Stimulated activated CD4-positive, alpha-beta T cell treated with anti-CD3 and anti-CD28 coated beads, TNF-alpha, amount 100 ng/mL, for 24 hours (primary cell): ENCODE measurements at regions not wholly inside any gene's neighbourhood (a gene's known extent, or its start where the extent isn't known, plus 50 kb on each side); places are given as distances from the start of the nearest gene placed in this dataset.

Source experiments
- DNase-seq, 3 experiments: peaks; one replicate each; pipeline ENCODE4 v3.0.0-alpha.2; 2020; ENCODE audit warnings: low read depth in 3 of 3

DNA sequence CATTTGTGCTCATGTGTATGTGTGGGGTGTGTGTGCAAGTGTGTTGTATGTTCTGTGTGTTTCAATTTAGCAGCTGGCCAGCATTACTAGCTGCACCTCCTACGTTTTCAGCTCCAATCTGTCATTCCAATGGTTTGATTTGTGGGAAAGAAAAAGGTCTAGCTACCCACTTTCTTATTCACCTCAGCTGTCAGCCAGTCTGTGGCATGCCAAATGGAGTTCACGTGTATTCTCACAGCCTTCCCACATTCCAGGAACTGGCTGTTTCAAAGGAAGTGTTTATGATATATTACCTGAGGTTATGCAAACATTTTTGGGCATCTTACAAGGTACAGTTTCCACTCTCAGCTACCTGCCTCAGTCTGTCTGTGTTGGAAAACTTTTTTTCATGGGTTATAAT lies 220.2 kb upstream of the CPNE8 start:
- no peak for DNase-seq

DNA sequence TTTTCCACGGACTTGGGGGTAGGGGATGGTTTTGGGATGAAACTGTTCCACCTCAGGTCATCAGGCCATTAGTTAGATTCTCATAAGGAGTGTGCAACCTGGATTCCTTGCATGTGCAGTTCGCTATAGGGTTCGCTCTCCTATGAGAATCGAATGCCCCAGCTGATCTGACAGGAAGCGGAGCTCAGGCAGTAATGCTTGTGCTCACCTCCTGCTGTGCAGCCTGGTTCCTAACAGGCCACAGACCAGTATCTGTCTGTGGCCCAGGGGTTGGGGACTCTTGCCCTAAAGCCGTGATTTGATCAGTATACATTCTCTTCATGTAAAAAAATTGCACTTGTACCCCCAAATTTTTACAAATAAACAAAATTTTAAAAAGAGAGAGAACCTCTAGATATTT lies 219.4 kb upstream of the CPNE8 start:
- DNase-seq = no peak

DNA sequence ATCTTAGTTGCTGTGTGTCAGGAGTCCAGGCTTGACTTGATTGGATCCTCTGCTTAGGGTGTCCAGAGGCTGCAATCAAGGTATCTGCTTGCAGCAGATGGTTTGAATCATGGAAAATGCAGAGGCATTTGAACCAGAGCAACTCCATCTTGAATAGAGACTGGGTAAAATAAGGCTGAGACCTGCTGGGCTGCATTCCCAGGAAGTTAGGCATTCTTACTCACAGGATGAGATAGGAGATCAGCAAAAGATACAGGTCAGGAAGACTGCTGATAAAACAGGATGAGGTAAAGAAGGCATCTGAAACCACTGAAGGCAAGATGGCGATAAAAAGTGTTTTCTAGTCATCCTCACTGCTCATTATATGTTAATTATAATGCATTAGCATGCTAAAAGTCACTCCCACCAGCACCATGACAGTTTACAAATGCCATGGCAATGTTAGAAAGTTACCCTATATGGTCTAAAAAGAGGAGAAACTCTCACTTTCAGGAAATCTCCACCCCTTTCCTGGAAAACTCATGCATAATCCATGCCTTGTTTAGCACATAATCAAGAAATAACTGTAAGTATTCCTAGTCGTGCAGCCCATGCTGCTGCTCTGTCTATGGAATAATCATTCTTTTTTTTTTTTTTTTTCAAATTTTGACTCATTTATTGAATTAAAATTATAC lies 218.3 kb upstream of the CPNE8 start:
- no peak for DNase-seq

DNA sequence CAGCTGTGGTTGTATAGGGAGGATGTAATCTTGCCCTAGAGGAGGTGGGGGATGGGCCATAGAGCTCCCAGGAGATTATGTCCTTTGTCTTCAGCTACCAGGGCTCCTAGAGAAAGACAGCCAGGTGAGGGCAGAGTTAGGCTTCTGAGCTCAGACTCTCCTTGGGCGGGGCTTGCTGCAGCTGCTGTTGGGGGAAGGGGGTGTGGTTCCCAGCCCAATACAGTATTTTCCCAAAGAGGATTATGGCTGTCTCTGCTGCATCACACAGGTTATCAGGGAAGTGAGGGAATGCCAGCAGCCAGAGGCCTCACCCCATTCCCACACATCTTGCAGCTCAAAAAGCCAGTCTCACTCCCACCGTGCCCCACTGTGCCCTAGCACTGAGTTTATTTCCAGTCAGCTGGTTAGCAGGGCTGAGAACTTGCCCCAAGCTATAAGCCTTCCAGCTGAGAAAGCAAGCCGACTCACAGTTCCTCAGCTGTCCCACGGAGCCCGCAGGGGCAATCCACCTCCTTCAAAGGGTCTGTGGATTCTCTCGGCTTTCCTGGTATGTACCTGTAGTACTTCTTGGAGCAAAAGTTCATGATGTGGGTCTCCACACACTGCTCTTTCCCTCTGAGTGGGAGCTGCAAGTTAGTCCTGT lies 217.3 kb upstream of the CPNE8 start:
- no peak for DNase-seq

DNA sequence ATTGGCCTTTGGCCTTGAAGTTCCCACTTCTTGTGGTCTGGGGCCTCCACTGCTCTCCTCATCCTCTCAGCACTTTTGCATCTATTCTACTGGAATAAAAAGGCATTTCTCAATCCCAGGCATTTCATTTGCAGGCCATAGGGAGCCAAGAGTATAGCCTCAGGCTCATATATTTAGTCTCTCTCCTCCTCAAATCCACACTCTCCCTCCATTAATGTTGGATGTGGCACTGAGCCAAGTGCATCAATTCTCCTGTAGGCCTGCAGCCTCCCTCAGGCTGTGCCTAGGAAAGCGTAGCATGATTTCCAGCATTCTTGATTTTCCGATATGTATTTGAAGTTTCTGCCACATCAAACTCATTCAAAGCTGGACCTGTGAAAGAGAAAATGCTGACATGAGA lies 211.5 kb upstream of the CPNE8 start:
- DNase-seq = no peak

DNA sequence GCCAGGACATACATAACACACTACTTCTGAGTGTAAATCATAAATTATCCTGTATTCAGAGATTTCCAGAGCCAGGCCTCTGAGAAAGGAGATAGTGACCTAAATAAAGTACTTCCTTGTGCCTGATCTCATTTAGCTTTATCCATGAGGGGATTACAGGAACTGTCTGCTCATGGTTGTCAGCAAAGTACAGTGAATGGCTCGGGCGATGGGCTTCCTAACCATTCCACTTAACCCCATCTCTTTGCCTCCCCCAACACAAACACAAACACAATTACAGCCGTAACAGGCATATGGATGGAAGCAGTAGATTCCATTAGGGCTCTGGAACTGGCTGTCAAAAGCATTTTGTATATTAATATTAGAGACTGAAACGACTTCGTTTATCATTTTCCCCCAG lies 206.7 kb upstream of the CPNE8 start:
- no peak for DNase-seq

DNA sequence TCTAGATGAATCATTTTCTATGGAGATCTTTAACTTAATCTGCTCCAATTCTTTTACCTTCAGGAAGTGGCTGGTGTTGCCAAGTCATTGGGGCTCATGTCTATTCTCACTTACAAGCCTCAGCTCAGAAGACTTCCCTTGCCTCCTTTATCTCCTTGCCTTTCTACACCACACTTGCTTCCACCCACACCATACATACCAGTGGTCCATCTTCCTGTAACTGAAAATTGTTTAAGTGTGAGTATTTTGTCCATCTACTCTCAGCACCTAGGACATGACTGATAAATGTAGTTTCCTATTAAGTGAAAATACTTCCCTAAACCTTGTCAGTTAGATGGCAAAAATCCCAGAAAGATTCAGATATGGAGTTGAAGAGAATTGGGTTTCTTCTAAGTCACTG lies 199.7 kb upstream of the CPNE8 start:
- DNase-seq = no peak

DNA sequence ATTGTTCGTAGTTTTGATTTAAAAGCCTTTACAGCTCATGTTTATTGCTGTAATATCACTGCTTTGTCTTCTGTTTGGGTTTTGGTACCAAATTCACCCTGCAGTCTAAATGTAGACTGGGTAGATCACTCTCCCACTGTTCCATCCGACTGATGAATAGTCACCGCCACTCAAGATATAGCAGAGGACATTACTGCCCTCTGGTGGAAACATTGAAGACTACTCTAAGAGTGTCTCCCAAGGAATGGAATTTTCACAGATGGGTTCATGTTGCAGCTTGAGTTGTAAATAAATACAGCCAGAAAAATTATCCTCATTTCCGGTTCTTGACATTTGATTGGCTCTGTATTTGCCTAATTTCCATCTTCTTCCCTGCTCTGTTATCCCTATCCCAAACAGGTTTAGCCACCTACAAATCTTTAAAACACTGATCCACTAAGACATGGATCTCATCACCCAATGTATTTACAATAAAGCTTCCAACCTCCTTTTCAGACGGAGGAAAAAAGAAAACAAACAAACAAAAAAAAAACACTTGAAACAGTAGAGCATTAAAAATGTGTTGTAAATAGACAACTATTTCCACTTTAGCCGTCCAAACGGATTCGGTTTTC lies 198.3 kb upstream of the CPNE8 start:
- DNase-seq = no peak

DNA sequence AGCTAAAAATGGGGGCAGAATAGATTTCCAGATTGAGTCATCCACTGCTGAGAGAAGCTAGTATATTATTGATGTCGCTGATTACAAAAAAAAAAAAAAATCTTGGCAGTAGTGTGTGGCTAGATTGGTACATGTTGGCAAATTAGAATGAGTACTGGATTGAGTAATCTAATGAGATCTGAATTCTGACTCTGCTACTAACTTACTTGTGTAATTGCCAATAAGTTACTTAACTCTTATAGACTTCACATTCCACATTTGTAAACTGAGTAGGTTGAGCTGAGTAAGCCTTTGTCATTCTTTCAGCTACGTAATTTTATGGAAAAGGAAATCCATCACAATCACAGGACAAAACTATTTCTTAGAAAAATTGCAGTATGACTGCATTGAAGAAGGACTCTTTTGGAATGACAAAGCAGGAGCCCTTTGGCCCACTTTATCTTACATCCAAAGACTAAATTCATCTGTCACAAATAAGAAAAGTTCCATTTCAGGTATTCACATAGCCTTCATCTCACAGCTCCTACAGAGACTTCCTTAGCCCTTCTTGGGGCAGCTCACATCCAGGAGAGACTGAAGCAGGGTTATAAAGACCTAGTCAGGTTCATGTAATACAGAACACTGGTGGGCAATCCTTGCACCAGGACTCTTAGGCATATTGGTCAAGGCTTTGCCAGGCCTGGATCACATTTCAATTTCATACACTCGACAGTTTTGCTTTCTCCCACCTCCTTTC lies 197.3 kb upstream of the CPNE8 start:
- DNase-seq = no peak

DNA sequence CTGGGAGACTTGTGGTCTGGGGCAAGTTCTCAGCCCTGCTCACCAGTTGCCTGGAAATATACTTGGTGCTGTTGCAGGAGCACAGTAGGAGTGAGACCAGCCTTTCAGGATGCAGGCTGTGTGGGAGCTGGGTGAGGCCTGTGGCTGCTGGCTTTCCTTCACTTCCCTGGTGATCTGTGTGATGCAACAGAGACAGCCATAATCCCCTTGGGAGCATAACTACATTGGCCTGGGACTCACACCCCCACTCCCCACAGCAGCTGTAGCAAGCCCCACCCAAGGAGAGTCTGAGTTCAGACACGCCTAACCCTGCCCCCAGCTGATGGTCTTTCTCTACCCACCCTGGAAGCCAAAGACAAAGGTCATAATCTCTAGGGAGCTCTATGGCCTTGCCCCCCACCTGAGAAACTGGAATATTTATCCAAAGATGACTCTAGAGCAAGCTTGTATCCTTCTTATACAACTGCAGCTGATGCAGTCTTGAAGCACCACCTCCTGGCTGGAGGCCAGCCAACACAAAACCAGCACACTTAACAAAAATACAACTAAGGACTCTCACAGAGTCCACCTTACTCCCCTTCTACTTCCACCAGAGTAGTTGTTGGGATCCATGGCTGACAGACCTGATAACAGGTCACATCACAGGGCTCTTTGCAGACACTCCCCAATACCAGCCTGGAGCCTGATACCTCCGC lies 190.4 kb upstream of the CPNE8 start:
- DNase-seq = no peak

DNA sequence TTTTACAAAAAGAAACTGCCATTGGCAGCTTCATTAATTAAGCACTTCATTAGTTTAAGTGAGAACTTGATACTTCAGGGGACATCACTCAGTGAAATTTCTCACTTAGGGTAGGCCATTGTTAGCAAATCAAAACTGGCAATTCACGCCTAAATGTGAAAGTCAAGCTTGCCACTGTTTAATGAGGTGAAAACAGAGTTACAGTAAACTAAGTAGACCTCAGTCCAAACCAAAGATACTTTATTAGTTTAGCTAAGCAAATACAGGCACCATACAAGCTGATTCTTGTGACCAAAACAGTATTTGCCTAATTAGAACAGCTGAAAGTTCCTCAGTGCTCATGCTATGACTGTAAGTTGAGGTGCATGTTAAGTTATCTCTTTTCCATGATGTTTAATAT lies 176.5 kb upstream of the CPNE8 start:
- no peak for DNase-seq

DNA sequence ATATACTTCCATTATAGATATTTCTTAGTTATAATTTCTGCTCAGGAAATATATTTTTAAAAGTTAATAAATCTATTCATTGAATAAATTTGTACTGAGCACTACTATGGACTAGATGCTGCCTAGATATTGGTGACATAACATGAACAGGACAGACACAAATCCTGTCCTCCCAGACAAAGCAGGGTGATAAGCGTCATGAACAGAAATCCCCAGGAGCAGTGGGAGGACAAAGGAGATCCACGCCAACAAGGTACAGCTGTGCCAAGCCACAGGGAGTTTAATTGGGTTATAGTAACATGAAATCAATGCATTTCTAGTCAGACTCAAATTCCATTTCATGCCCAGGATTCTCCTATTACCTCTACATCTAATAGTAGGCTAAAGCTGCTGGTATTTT lies 171.8 kb upstream of the CPNE8 start:
- DNase-seq = no peak

DNA sequence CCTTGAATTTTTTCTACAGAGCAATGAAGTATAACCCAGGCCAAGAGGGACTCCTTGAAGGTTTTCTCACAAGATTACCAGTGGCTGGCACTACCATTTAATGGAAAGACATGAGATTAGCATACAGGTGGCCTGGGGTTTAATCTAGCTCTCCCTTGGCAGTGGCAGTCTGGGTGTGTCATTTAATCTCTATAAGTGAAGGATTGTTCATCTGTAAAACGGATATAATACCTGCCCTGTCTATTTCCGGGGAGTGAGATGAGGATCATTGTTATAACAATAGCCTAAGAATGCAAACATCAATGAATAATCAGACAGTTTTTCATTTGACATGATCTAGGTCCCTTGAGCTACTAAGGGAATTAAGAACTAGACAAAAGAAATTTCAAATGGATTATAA lies 168.7 kb upstream of the CPNE8 start:
- DNase-seq = no peak

DNA sequence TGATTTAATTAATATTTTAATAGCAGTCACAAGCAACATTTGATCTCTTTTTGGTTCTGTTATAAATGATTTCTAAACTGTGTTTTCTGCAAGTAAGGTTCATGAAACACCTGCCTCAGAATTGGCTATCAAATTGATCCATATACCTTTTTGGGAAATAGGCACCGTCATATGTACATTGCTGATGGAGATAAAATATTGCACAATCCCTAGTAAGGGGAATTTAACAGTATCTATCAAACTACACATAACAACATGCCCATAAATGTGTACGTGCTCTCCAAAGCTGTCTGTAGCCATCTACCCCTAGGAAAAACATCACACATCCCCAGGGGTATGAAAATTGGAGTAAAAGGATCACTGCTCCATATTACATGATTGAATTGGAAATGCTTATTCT lies 167.3 kb upstream of the CPNE8 start:
- no peak for DNase-seq

DNA sequence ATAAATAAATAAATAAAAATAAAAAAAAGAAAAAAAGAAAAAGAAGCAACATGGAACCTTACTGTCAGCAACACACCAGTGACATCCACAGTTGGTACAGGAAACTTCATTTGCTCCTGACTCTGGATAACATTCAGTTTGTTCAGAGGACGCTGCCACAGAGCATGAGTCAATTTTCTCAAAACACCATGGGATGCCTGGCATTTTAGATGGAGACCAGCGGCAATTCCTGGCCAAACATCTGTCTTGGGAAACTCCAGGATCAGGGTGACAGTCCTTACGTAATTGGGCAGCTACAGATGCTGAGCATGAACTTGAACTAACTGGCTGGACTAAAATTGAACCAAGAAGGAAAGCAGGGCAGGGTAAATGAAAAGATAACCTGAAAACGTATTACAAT lies 166.2 kb upstream of the CPNE8 start:
- DNase-seq = no peak

DNA sequence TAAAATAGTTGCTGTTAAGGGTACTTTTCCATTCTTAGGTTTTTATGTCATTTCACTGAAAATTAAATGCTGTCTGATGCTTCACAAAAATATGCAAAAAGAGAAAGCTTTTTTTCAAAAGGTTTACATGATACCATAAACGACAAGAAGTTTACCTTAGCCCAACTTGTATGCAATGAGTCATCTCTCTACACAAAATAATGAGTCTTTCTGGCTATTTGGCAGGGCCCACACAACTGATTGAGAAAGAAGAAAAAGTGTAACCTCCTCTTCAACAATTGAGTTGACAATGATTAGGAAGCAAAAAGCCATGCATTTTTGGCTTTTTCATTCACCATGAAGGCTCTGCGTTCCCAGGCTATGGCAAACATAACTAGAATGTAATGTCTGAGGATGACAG lies 165.4 kb upstream of the CPNE8 start:
- DNase-seq = no peak

DNA sequence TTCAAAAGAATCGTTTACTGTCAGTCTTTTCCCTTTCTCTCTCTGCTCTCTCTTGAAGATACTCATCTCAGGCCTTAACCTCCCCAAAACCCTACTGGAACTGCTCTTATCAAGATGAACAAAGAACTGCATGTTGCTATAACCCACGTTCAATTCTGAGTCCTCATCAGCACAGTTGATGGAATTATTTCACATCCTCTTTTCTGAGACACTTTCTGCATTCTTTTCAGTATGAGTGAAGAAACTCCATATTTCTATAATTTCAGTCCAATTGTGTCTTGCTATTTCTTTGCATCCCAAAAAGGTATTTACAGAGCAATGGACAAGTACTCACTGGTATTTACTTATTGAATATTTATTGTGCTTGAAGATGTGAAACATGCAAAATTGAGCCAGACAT lies 160.1 kb upstream of the CPNE8 start:
- DNase-seq = no peak

DNA sequence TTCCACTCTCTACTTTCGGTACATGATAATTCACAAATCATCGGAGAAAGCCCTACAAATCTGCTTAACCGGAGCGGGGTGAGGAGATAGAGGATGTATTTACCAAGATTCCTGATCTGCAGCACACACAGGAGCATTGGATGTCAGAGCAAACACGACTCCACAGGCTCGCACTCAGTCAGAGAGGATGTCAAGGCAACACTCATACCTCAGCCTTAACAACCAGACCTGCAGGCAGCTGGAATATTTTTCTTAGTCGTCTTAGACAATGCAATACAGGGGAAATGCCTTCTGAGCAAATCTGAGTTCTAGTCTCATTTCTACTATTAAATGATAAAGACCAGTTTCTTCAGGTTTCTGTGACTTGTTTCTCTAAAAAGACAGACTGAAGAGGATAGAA lies 159.3 kb upstream of the CPNE8 start:
- DNase-seq = no peak

DNA sequence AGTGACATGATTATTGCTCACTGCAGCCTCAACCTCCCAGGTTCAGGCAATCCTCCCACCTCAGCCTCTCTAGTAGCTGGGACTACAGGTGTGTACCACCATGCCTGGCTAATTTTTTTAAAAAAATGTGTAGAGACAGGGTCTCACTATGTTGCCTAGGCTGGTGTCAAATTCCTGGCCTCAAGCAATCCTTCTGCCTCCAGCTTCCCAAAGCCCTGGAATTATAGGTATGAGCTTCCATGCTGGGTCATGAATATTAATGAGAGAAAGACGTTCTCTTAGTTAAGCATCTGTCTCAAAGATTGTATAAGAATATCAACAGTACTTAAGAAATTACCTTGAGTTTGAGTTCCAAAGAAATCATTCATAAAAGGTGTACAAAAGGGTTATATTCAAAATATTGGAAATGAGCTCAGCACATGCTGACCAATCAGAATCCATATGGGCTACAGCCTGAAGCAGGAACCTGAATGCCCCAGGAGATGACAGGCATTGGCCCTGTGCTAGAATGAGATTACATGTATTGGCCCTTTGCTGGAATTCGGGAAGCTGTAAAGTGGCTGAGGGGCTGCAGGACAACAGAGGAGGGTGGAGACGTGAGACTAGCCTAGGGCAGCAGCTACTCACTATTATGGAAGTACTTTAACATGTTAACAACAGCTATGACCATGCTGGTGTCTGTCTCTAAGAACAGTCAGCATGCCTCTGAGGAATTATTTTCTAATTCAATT lies 157.0 kb upstream of the CPNE8 start:
- no peak for DNase-seq

DNA sequence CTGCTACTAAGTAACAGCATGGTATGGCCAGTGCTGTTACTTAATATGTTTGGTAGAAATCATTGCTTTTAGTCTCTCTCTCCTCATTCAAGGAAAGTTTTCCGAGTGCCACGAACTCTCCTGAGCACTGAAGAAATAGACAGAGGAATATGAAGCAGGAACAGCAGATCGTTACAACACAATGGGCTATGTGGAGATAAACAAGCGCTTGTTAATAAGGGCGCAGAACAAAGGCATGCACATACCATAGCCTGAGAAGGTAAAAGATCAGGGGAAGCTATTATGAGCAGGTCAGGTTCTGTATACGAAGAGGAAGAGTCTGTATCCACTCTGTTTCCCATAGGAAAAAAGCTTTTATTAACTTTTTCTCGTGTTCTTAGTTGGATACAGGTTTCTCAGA lies 156.2 kb upstream of the CPNE8 start:
- no peak for DNase-seq

DNA sequence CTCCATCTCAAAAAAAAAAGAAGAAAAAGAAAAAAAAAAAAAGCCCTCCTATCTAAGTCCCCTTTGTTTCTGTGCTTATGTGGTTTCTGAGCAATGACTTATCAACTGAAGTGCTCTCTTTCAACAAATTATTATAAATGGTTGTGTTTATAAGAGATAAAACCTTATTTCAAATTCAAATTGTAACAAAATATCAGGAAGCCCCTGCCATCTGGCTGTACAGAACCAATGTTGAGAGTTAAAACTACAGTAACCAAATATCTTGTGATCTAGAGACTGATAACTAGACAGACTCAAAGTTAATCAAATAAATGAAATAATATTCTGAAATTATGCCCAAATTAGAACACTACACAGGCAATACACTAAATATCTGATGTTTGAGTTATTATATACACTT lies 143.0 kb upstream of the CPNE8 start:
- no peak for DNase-seq
